DOHH2 (cell line): ENCODE measurements at regions not wholly inside any gene's neighbourhood (a gene's known extent, or its start where the extent isn't known, plus 50 kb on each side); places are given as distances from the start of the nearest gene placed in this dataset.

Source experiments
- H3F3A ChIP-seq: fragments of 200-600 bp; sonication (generic), shearing (Covaris generic); 2 replicates; pipeline ENCODE4 v1.6.0; 2016; ENCODE audit warnings: antibody characterized with exemption, mild to moderate bottlenecking; ENCODE audit not compliant: control insufficient read depth, insufficient read depth
- H3K27ac ChIP-seq: fragments of 200-600 bp; sonication (generic); 2 replicates; pipeline ENCODE4 v1.5.1; 2014; ENCODE audit warnings: low read depth, mild to moderate bottlenecking, low read length, moderate library complexity
- H3K27me3 ChIP-seq: fragments of 200-600 bp; sonication (generic); 2 replicates; pipeline ENCODE4 v1.6.1; 2014; ENCODE audit warnings: mild to moderate bottlenecking, low read length, mixed read lengths; ENCODE audit not compliant: control insufficient read depth
- H3K36me3 ChIP-seq: fragments of 200-600 bp; sonication (generic); 2 replicates; pipeline ENCODE4 v1.6.1; 2014; ENCODE audit warnings: mild to moderate bottlenecking, low read length, moderate library complexity, mixed read lengths; ENCODE audit not compliant: control insufficient read depth
- H3K4me1 ChIP-seq: fragments of 200-600 bp; sonication (generic); 2 replicates; pipeline ENCODE4 v1.6.1; 2014; ENCODE audit warnings: mild to moderate bottlenecking, low read length, mixed read lengths; ENCODE audit not compliant: control insufficient read depth
- H3K4me2 ChIP-seq: fragments of 200-600 bp; sonication (generic); 2 replicates; pipeline ENCODE4 v1.6.0; 2014; ENCODE audit warnings: mild to moderate bottlenecking, low read length, moderate library complexity
- H3K4me3 ChIP-seq: fragments of 200-600 bp; sonication (generic); 2 replicates; pipeline ENCODE4 v1.5.1; 2014; ENCODE audit warnings: mild to moderate bottlenecking, low read length, mixed read lengths
- H3K79me2 ChIP-seq: fragments of 200-600 bp; sonication (generic); 2 replicates; pipeline ENCODE4 v1.6.1; 2014; ENCODE audit warnings: mild to moderate bottlenecking, low read length, mixed read lengths; ENCODE audit not compliant: control insufficient read depth
- H3K9me2 ChIP-seq: fragments of 200-600 bp; sonication (generic); replicated peaks from 2 replicates; pipeline ENCODE4 v1.6.1; 2014; ENCODE audit warnings: mild to moderate bottlenecking, low read length, mixed read lengths; ENCODE audit not compliant: control insufficient read depth
- H3K9me3 ChIP-seq: fragments of 200-600 bp; sonication (generic); 2 replicates; pipeline ENCODE4 v1.6.1; 2014; ENCODE audit warnings: antibody characterized with exemption, low read length, mixed read lengths; ENCODE audit not compliant: control insufficient read depth, insufficient read depth
- H4K20me1 ChIP-seq: fragments of 200-600 bp; sonication (generic); 2 replicates; pipeline ENCODE4 v1.6.0; 2014; ENCODE audit warnings: low read depth, mild to moderate bottlenecking, antibody characterized with exemption, low read length, moderate library complexity; ENCODE audit not compliant: control insufficient read depth, insufficient read depth
- EZH2phosphoT487 ChIP-seq: fragments of 200-600 bp; sonication (generic); IDR thresholded peaks from 2 replicates; pipeline ENCODE4 v1.6.1; 2017; ENCODE audit warnings: borderline replicate concordance, mild to moderate bottlenecking, antibody characterized with exemption, low read length, moderate library complexity, mixed read lengths
- TF ChIP-seq, protein P1 (sequence below): fragments of 200-600 bp; sonication (generic); IDR thresholded peaks from one replicate; pipeline ENCODE4 v1.5.1; 2014; ENCODE audit warnings: antibody characterized with exemption, mild to moderate bottlenecking, low read depth, low read length; ENCODE audit not compliant: poor library complexity, severe bottlenecking

DNA sequence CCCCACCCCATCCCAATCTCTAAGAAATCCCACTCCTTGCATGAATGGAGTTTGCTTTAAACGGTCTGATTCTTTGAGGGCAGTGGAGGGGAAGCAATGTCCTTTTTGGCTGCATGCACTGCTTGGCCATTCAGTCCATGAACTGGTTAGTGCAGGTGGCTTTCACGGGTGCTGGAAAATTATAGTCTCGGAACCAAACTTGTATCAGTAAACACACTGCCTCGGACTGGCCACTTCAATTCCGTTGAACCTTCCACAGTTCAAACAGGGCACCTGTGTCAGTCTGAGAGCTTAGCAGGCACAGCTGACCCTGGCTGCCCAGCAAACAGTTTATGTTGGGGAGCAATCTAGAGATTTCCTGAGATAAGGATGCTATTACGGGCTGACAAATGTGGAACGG, 255.6 kb downstream of the DHX15 start:
- H3K79me2 ChIP-seq = no peaks in the 10 kb centered on the region
- H3K4me1 ChIP-seq = no peaks in the 10 kb centered on the region
- TF ChIP-seq, protein P1, sequence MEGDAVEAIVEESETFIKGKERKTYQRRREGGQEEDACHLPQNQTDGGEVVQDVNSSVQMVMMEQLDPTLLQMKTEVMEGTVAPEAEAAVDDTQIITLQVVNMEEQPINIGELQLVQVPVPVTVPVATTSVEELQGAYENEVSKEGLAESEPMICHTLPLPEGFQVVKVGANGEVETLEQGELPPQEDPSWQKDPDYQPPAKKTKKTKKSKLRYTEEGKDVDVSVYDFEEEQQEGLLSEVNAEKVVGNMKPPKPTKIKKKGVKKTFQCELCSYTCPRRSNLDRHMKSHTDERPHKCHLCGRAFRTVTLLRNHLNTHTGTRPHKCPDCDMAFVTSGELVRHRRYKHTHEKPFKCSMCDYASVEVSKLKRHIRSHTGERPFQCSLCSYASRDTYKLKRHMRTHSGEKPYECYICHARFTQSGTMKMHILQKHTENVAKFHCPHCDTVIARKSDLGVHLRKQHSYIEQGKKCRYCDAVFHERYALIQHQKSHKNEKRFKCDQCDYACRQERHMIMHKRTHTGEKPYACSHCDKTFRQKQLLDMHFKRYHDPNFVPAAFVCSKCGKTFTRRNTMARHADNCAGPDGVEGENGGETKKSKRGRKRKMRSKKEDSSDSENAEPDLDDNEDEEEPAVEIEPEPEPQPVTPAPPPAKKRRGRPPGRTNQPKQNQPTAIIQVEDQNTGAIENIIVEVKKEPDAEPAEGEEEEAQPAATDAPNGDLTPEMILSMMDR = no peak
- no peak for TF ChIP-seq EZH2phosphoT487
- no peak overlapping the region for H3K27ac ChIP-seq
- no peaks in the 10 kb centered on the region for H3F3A ChIP-seq
- no peaks in the 10 kb centered on the region for H3K27me3 ChIP-seq
- no peak overlapping the region for H3K4me2 ChIP-seq
- no peaks in the 10 kb centered on the region for H3K9me3 ChIP-seq
- no peaks in the 10 kb centered on the region for H3K36me3 ChIP-seq
- no peaks in the 10 kb centered on the region for H4K20me1 ChIP-seq
- H3K9me2 ChIP-seq = no peaks in the 10 kb centered on the region
- no peak overlapping the region for H3K4me3 ChIP-seq

DNA sequence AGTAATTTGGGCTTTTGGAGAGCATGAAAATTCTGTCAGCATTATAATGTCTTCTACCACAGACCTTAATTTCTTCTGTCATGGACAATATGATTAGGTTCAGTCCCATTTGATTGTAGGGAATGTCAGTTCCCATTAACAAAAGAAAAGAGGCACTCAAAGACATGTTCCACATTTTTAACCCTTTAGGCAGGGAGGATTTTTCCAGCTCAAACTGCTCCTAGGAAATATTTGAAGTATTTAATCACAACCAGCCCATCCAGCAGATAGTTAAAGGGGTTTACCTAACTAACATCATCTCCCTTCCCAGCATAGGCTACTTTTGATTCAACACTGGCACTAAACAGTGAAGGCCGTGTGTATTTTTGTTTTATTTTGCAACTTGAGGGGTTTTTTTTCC, 256.0 kb downstream of the DHX15 start:
- Histone ChIP-seq H3K9me2 (no peaks in the 10 kb centered on the region), H3F3A (no peaks in the 10 kb centered on the region), H3K27me3 (no peaks in the 10 kb centered on the region), H3K4me2 (no peak overlapping the region), H4K20me1 (no peaks in the 10 kb centered on the region), H3K27ac (no peak overlapping the region), H3K79me2 (no peaks in the 10 kb centered on the region), H3K9me3 (no peaks in the 10 kb centered on the region), H3K4me1 (no peaks in the 10 kb centered on the region), H3K4me3 (no peak overlapping the region), H3K36me3 (no peaks in the 10 kb centered on the region)
- no peak for TF ChIP-seq EZH2phosphoT487
- TF ChIP-seq, protein P1 = no peak

DNA sequence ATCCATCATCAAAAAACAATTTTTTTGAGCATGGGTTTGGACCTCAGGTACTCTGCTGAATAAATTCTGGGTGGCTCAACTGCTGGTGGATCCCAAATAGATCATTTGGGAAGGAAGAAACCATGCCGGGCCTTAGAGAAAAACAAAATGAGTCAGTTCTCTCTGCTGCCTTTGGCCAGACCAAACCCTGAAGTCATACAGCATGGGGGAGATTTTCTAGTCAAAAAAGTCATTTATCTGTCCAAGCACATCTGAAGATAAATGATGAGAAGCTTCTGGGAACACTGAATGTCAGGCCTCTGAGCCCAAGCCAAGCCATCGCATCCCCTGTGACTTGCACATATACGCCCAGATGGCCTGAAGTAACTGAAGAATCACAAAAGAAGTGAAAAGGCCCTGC, 261.4 kb downstream of the DHX15 start:
- H3K27ac ChIP-seq = no peak overlapping the region
- no peaks in the 10 kb centered on the region for H3K36me3 ChIP-seq
- H3K4me1 ChIP-seq = no peaks in the 10 kb centered on the region
- H4K20me1 ChIP-seq = no peaks in the 10 kb centered on the region
- H3K4me2 ChIP-seq = no peak overlapping the region
- H3K9me2 ChIP-seq = no peaks in the 10 kb centered on the region
- H3K9me3 ChIP-seq = no peaks in the 10 kb centered on the region
- H3K27me3 ChIP-seq = peaks cover 18% of the 10 kb centered on the region
- no peaks in the 10 kb centered on the region for H3F3A ChIP-seq
- H3K4me3 ChIP-seq = no peak overlapping the region
- H3K79me2 ChIP-seq = no peaks in the 10 kb centered on the region
- TF ChIP-seq EZH2phosphoT487 = no peak
- TF ChIP-seq, protein P1 = no peak

DNA sequence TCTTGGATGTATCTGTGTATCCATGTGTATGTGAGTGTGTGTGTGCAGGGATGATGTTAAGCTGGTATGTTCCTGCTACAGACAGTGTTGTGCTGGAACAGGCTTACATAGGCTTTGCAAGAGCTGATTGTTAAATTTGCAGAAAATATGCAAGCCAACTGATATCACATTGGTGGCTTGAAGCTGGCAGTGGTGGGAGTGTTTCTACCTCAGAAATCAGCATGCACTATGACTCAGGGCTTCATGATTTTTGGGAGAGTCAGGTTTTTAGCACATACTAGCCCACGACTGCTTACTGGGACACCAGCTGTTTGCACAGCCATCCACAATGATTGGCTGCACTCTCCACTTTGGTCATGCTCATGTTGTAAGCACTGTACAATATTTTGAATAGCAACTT, 261.8 kb downstream of the DHX15 start:
- H3K79me2 ChIP-seq = no peaks in the 10 kb centered on the region
- no peaks in the 10 kb centered on the region for H3K9me3 ChIP-seq
- H4K20me1 ChIP-seq = no peaks in the 10 kb centered on the region
- no peaks in the 10 kb centered on the region for H3K36me3 ChIP-seq
- no peak overlapping the region for H3K4me3 ChIP-seq
- H3F3A ChIP-seq = no peaks in the 10 kb centered on the region
- peaks cover 18% of the 10 kb centered on the region for H3K27me3 ChIP-seq
- H3K4me2 ChIP-seq = no peak overlapping the region
- TF ChIP-seq, protein P1 = no peak
- TF ChIP-seq EZH2phosphoT487 = no peak
- H3K4me1 ChIP-seq = no peaks in the 10 kb centered on the region
- no peak overlapping the region for H3K27ac ChIP-seq
- H3K9me2 ChIP-seq = no peaks in the 10 kb centered on the region
